HG02870 (cell line): ENCODE measurements at regions not wholly inside any gene's neighbourhood (a gene's known extent, or its start where the extent isn't known, plus 50 kb on each side); places are given as distances from the start of the nearest gene placed in this dataset.

Experiments
- ATAC-seq: cut with Tn5 transposase; IDR thresholded peaks from one replicate; pipeline ENCODE4 v1.9.1; 2021; ENCODE audit warnings: mild to moderate bottlenecking, moderate library complexity; ENCODE audit not compliant: unreplicated experiment

DNA sequence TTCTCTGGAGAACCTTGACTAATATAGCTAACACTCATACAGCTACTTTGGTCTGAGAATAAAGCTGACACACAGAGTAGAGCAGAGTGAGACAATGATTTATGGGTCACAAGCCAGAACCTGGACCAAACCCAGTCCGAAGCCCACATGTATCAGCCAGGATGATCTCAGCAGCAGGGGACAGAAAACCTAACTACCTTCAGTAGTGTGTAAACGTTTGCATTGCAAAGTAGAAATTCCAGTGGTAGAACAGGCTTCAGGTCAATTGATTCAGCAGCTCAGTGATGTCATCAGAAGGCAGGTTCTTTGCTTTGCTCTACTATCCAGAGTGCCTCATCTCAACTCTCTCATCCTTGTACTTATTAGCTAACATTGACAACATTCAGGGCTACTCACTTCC lies 62.5 kb upstream of the PALS2 start:
- ATAC-seq, result no peak

DNA sequence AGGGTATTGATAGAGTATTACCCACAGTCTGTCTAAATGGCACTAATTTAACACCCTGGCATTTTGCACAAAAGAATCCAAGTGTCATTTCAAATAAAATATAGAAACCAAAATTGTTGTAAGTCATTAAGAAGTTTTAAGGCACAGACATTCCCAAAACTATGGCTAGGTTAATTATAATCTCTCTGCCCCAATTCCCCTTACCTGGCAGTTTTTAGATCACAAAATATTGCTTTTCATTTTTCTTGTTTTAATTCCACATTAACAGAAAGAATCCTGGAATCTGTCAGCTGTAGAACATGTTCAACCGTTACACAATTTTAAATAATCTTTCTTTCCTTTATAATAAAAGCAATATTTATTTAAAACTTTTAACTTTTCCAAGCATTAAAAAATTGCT lies 56.1 kb upstream of the PALS2 start:
- no peak for ATAC-seq

DNA sequence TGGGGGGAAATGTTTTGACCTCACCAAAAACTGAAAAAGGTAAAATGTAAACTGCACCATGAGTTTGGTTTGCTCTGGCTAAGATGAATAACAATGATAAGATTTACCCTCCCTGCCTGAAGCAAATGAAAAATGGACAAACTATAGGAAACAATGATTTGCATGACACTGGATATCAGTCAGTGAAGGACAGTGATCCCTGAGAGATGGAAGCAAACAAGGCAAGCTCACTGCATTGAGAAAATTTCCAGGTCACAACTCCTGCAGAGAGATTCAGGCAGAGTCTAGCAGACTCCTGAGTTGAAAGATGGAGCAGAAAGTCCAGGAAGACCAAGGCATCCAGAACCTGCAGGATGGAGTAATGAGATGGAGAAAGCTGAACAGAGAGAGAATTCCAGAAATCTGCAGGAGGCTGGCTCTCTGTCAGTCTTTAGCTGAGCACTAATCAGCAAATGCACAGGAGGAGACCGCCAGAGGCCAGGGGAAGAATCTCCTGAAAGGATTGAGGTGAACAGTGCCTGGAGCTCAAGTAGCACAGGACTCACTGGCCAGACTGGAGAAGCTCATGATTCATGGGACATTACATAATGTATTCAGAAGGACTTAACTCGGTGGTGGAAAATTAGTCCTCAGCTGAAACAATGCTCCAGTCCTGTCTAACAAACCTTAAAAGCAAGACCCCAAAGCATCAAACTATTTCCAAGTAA lies 51.2 kb upstream of the PALS2 start:
- ATAC-seq, result no peak
